Breast epithelium (tissue), 4 donors: ENCODE measurements at regions not wholly inside any gene's neighbourhood (a gene's known extent, or its start where the extent isn't known, plus 50 kb on each side); places are given as distances from the start of the nearest gene placed in this dataset.

ENCODE experiments used
- DNase-seq, 2 donors: peaks; one replicate each; pipeline ENCODE4 v3.0.0-alpha.2; 2019; ENCODE audit warnings: low spot score in 2 of 2
- H3K27ac ChIP-seq, 2 donors: fragments of 200-600 bp; sonication (generic) in 1 of 2; one replicate each; pipeline ENCODE4 v1.5.1; 2016 to 2019; ENCODE audit warnings: mild to moderate bottlenecking in 1 of 2
- H3K27me3 ChIP-seq, 2 donors: fragments of 200-600 bp; sonication (generic) in 1 of 2; one replicate each; pipeline versions ENCODE4 v1.5.1 to v1.6.0; 2017 to 2019; ENCODE audit warnings: control low read depth in 1 of 2, mild to moderate bottlenecking in 1 of 2
- H3K36me3 ChIP-seq: fragments of 200-600 bp; one replicate; pipeline ENCODE4 v1.5.1; 2019
- H3K4me1 ChIP-seq, 2 donors: fragments of 200-600 bp; sonication (generic); one replicate each; pipeline ENCODE4 v1.5.1; 2016 to 2019; ENCODE audit warnings: control low read depth in 1 of 2
- H3K4me3 ChIP-seq, 3 donors: fragments of 200-600 bp; sonication (generic); 1 replicate in 2 of 3; 2 replicates in 1 of 3; pipeline ENCODE4 v1.5.1; 2016 to 2019; ENCODE audit warnings: mild to moderate bottlenecking in 3 of 3, moderate library complexity in 2 of 3
- H3K9me3 ChIP-seq, 2 donors: fragments of 200-600 bp; sonication (generic) in 1 of 2; one replicate each; pipeline ENCODE4 v1.5.1; 2016 to 2019; ENCODE audit warnings: control low read depth in 1 of 2
- POLR2A ChIP-seq: fragments of 450-650 bp; IDR thresholded peaks from one replicate; pipeline ENCODE4 v1.6.1; 2016; ENCODE audit warnings: antibody characterized with exemption, mild to moderate bottlenecking, moderate library complexity
- POLR2AphosphoS5 ChIP-seq, 3 donors: sonication (generic); formaldehyde crosslinking; IDR thresholded peaks; one replicate each; pipeline ENCODE4 v1.6.1; 2017; ENCODE audit warnings: antibody characterized with exemption in 3 of 3
- intact Hi-C: fragments of 100-400 bp; cut with DNase I; formaldehyde crosslinking; loops from one replicate; pipeline ENCODE4 v1.15.1; 2023; ENCODE audit warnings: low total_unique reads
- TF ChIP-seq, protein P1 (sequence below), 3 donors: fragments of 450-650 bp; IDR thresholded peaks; one replicate each; pipeline ENCODE4 v1.5.1; 2016 to 2017; ENCODE audit warnings: antibody characterized with exemption in 3 of 3, mild to moderate bottlenecking in 3 of 3, moderate library complexity in 3 of 3

DNA sequence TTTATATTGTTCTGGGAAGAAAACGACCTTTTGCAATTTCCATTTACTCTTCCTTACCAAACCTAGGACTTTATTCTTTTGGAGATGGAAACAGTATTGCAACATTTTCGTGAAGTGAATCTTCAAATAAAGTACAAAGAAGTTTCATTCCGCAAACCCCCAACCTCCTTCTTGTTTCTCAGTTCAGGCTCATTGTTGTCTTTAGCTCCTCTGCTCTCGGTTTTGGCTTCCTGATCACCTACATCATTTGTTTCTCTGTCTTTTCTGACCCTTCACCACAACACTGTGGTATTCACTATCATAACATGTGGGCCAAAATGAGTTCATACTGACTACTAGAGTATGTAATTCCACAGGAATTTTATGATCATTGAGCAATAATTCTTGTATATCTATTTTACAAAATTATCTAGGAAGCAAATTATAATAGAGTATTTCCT, 266.8 kb downstream of the ADAMTS20 start:
- intact Hi-C loops = no loop called here
- no peak for DNase-seq
- peaks cover 0 to 7% of the 10 kb centered on the region in 2 donors for H3K4me1 ChIP-seq
- H3K4me3 ChIP-seq = no peak overlapping the region
- peak overlapping the region; percentile 41 to 45 for H3K27ac ChIP-seq
- no peaks in the 10 kb centered on the region for H3K36me3 ChIP-seq
- H3K27me3 ChIP-seq = no peaks in the 10 kb centered on the region
- H3K9me3 ChIP-seq = no peaks in the 10 kb centered on the region
- TF ChIP-seq, protein P1, sequence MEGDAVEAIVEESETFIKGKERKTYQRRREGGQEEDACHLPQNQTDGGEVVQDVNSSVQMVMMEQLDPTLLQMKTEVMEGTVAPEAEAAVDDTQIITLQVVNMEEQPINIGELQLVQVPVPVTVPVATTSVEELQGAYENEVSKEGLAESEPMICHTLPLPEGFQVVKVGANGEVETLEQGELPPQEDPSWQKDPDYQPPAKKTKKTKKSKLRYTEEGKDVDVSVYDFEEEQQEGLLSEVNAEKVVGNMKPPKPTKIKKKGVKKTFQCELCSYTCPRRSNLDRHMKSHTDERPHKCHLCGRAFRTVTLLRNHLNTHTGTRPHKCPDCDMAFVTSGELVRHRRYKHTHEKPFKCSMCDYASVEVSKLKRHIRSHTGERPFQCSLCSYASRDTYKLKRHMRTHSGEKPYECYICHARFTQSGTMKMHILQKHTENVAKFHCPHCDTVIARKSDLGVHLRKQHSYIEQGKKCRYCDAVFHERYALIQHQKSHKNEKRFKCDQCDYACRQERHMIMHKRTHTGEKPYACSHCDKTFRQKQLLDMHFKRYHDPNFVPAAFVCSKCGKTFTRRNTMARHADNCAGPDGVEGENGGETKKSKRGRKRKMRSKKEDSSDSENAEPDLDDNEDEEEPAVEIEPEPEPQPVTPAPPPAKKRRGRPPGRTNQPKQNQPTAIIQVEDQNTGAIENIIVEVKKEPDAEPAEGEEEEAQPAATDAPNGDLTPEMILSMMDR (IDR thresholded peaks at IDR 0.05) = no peak
- TF ChIP-seq POLR2AphosphoS5 (IDR thresholded peaks at IDR 0.05) (peak in 1 of 3 donors; percentile 31), POLR2A (no peak)

DNA sequence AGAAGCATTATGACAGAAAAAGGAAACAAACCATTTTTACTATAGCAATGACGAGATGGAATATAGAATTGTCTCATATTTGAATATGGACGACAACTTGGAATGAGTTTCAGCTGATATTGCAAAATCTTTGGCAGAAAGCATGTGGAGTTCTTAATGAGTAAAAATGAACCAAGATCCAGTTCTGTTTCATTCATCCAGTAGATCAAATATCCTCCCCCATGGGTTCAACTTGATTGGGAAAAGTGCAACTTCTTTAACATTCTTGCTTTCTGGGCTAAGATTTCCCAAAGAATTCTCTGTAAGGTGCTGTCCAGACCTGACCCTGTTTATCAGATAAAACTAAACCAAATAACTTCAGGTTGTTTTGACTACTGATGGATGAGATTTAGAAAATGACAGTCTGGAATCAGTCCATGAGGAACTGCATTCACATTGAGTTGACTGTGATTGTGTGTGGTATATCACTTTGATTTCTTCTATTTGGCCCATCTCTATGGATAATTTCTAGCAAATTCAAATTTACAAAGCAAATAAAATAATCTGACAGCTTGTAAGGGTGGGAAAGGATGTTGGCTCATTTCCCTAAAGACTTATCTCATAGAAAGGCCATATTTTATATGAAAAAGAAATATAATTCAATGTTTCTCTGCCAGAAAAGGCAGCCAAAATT, 267.4 kb downstream of the ADAMTS20 start:
- no peak overlapping the region for H3K4me3 ChIP-seq
- H3K4me1 ChIP-seq = peaks cover 0 to 7% of the 10 kb centered on the region in 2 donors
- no peaks in the 10 kb centered on the region for H3K36me3 ChIP-seq
- TF ChIP-seq, protein P1 (IDR thresholded peaks at IDR 0.05) = no peak
- no peak for TF ChIP-seq POLR2AphosphoS5 (IDR thresholded peaks at IDR 0.05)
- no peak for TF ChIP-seq POLR2A
- intact Hi-C loops = no loop called here
- H3K27me3 ChIP-seq = no peaks in the 10 kb centered on the region
- H3K9me3 ChIP-seq = no peaks in the 10 kb centered on the region
- DNase-seq = no peak
- peak overlapping the region; percentile 45 to 80 for H3K27ac ChIP-seq

DNA sequence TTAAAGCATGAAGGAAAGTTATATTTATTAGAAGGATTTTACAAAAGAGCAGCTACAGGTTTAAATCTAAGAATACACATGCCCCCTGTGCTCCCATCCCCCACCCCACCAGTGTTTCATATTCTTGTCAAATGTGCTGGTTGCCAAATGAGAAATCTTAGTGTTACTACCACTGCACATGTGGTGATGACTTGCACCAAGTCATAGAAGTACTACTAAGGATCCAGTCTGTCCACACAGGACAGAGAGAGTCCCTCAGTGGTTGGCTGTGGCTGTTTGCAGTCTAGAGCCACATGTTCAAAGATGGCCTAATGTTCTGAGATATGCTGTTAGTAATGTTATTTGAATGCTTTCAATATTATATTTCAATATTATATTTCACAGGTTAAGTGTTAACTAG, 268.8 kb downstream of the ADAMTS20 start:
- intact Hi-C loops = no loop called here
- no peak for DNase-seq
- Histone ChIP-seq H3K4me1 (peaks cover 0 to 7% of the 10 kb centered on the region in 2 donors), H3K27me3 (no peaks in the 10 kb centered on the region), H3K27ac (no peak overlapping the region), H3K36me3 (no peaks in the 10 kb centered on the region), H3K4me3 (no peak overlapping the region), H3K9me3 (no peaks in the 10 kb centered on the region)
- TF ChIP-seq POLR2AphosphoS5 (IDR thresholded peaks at IDR 0.05) (no peak), POLR2A (no peak)
- TF ChIP-seq, protein P1 (IDR thresholded peaks at IDR 0.05) = no peak

DNA sequence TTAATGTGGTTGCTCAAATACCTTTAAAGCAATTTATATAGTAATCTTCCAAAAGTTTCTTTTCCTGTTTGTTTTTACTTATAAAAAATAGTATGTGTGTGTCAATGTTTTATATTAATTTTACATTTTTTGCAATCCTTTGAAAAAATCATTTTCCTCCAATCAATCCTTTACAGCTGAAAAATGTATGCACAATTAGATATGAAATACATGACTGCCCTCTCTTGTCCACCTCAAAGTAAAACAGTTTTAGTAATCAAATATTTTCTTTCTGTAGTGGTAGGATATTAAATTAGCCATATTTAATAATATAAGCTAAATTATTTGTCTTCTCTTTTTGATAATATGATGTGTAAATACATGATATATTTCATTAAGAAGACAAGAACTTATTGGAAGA, 269.9 kb downstream of the ADAMTS20 start:
- DNase-seq = no peak
- Histone ChIP-seq H3K9me3 (no peaks in the 10 kb centered on the region), H3K27me3 (no peaks in the 10 kb centered on the region), H3K27ac (no peak overlapping the region), H3K4me3 (no peak overlapping the region), H3K4me1 (peaks cover 0 to 7% of the 10 kb centered on the region in 2 donors), H3K36me3 (no peaks in the 10 kb centered on the region)
- intact Hi-C loops = no loop called here
- TF ChIP-seq POLR2AphosphoS5 (IDR thresholded peaks at IDR 0.05) = no peak
- TF ChIP-seq, protein P1 (IDR thresholded peaks at IDR 0.05) = peak in 1 of 3 donors; percentile 30
- no peak for TF ChIP-seq POLR2A

DNA sequence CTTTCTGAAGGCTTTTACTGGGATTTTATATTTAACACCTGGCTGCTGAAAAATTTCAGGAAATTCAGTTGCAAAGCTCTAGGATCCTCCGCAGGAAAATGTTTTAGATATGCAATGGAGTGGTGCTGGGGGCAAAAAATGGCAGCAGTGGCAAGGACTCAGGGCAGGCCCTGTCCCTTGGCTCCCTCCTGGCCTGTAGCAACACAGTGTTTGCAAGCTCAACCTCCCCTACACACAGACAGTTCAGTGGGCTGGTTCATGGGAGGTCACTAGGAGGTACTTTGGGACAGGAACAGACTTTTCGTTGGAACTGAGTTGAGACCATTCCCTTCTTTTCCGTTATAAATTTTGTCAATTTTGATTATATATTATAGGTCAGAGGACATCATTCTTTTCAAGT, 270.4 kb downstream of the ADAMTS20 start:
- TF ChIP-seq, protein P1 (IDR thresholded peaks at IDR 0.05) = no peak
- TF ChIP-seq POLR2A (no peak), POLR2AphosphoS5 (IDR thresholded peaks at IDR 0.05) (no peak)
- Histone ChIP-seq H3K4me1 (peaks cover 0 to 7% of the 10 kb centered on the region in 2 donors), H3K27ac (no peak overlapping the region), H3K4me3 (no peak overlapping the region), H3K36me3 (no peaks in the 10 kb centered on the region), H3K9me3 (no peaks in the 10 kb centered on the region), H3K27me3 (no peaks in the 10 kb centered on the region)
- no peak for DNase-seq
- intact Hi-C loops = no loop called here
